Endothelial cell of umbilical vein (primary cell): ENCODE measurements at regions not wholly inside any gene's neighbourhood (a gene's known extent, or its start where the extent isn't known, plus 50 kb on each side); places are given as distances from the start of the nearest gene placed in this dataset.

Experiments used
- POLR2AphosphoS5 ChIP-seq: IDR thresholded peaks from 2 replicates; pipeline ENCODE4 v1.6.1; 2012; ENCODE audit warnings: low read depth, mild to moderate bottlenecking, control low read depth, low read length, moderate library complexity; ENCODE audit not compliant: insufficient read depth
- TF ChIP-seq, protein P1 (sequence below), 2 donors: IDR thresholded peaks; 1 replicate in 1 of 2; 2 replicates in 1 of 2; pipeline ENCODE4 v1.5.1; 2011; ENCODE audit warnings: low read length in 2 of 2, mild to moderate bottlenecking in 2 of 2, moderate library complexity in 2 of 2, control low read depth in 1 of 2, inconsistent platforms in 1 of 2, low read depth in 1 of 2; ENCODE audit not compliant: insufficient read depth in 1 of 2; ENCODE audit errors: extremely low read depth in 1 of 2

DNA sequence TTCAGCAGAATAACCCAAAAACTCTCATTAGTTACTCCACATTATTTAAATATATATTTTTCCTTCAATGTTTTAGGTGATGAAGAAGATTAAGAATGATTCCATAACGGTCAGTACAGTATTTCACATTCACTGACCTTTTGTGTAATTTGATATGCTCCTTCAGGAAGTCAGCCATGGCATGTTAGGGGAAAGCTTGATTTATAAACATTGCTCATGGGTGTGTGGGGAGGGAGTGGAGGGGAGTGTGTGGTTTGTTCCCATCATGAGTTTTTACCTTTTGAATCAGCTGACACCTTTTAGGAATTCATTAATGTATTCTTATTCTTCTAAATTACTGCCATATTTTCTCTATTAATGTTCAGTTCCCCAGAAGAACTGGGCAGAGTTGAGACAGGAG, 240.2 kb downstream of the ATG4C start:
- TF ChIP-seq, protein P1, sequence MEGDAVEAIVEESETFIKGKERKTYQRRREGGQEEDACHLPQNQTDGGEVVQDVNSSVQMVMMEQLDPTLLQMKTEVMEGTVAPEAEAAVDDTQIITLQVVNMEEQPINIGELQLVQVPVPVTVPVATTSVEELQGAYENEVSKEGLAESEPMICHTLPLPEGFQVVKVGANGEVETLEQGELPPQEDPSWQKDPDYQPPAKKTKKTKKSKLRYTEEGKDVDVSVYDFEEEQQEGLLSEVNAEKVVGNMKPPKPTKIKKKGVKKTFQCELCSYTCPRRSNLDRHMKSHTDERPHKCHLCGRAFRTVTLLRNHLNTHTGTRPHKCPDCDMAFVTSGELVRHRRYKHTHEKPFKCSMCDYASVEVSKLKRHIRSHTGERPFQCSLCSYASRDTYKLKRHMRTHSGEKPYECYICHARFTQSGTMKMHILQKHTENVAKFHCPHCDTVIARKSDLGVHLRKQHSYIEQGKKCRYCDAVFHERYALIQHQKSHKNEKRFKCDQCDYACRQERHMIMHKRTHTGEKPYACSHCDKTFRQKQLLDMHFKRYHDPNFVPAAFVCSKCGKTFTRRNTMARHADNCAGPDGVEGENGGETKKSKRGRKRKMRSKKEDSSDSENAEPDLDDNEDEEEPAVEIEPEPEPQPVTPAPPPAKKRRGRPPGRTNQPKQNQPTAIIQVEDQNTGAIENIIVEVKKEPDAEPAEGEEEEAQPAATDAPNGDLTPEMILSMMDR (IDR thresholded peaks at IDR 0.05; ENCODE audit: extremely low read depth in 1 of 2, insufficient read depth in 1 of 2, low read depth in 1 of 2, low read length in 2 of 2): no peak
- no peak for TF ChIP-seq POLR2AphosphoS5
